Thyroid gland (tissue), 4 donors: ENCODE measurements at regions not wholly inside any gene's neighbourhood (a gene's known extent, or its start where the extent isn't known, plus 50 kb on each side); places are given as distances from the start of the nearest gene placed in this dataset.

Source experiments
- CTCF ChIP-seq, 6 experiments: fragments of 200-600 bp in 3 of 6; fragments of 450-650 bp in 3 of 6; sonication (generic) in 3 of 6; IDR thresholded peaks; one replicate each; pipeline ENCODE4 v1.5.1; 2016 to 2019; ENCODE audit warnings: antibody characterized with exemption in 6 of 6, mild to moderate bottlenecking in 2 of 6, inconsistent platforms in 1 of 6, moderate library complexity in 1 of 6
- POLR2A ChIP-seq, 2 donors: fragments of 450-650 bp; IDR thresholded peaks; one replicate each; pipeline ENCODE4 v1.6.1; 2017; ENCODE audit warnings: antibody characterized with exemption in 2 of 2, mild to moderate bottlenecking in 2 of 2, moderate library complexity in 1 of 2

- TF ChIP-seq CTCF (IDR thresholded peaks at IDR 0.05) = no peak
- TF ChIP-seq POLR2A (IDR thresholded peaks at IDR 0.05) = no peak
These were observed 552.8 kb downstream of the BCL11A start for GRCh38 chr2:60000686-60001085.
